ENCODE measurements at regions not wholly inside any gene's neighbourhood (a gene's known extent, or its start where the extent isn't known, plus 50 kb on each side); places are given as distances from the start of the nearest gene placed in this dataset.

DNA sequence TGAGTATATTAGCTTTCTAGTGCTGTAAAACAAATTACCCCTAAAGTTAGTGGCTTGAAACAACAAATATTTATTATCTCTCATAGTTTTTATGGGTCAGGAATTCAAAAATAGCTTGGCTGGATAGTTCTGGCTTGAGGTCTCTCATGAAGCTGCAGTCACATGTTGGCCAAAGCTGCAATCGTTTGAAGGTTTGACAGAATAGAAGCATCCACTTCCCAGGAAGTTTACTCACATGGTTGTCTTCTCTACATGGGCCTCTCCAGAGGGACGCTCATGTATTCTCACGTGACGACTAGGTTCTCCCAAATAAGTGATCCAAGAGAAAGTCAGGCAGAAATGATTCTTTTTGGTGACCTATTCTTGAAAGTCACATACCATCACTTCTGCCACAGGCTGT lies 99.1 kb downstream of the NIBAN1 start:
- Histone ChIP-seq H3K79me2 (ENCODE audit: insufficient read depth, low read length) (no peaks in the 10 kb centered on the region), H3K9ac (ENCODE audit: low read length) (no peak overlapping the region), H3K4me2 (ENCODE audit: low read length) (no peak overlapping the region), H3K9me3 (ENCODE audit: insufficient read depth, low read depth, low read length) (no peaks in the 10 kb centered on the region), H3K36me3 (ENCODE audit: insufficient read depth, low read length) (no peaks in the 10 kb centered on the region), H3K27ac (ENCODE audit: low read depth, low read length) (no peak overlapping the region), H3K27me3 (ENCODE audit: insufficient read depth, low read length) (no peaks in the 10 kb centered on the region), H3K4me1 (ENCODE audit: insufficient read depth, low read length) (no peaks in the 10 kb centered on the region), H4K20me1 (ENCODE audit: insufficient read depth, low read length) (no peaks in the 10 kb centered on the region), H3K4me3 (ENCODE audit: insufficient read depth, low read depth, low read length) (no peak overlapping the region), H2AFZ (ENCODE audit: low read depth, low read length) (no peak overlapping the region)
- Mint-ChIP-seq H3K9me3 (ENCODE audit: unreplicated experiment) (peaks cover 3% of the 10 kb centered on the region), H3K27me3 (ENCODE audit: low read depth, unreplicated experiment) (no peaks in the 10 kb centered on the region), H3K27ac (ENCODE audit: unreplicated experiment) (no peak overlapping the region), H3K36me3 (ENCODE audit: low read depth, unreplicated experiment) (no peaks in the 10 kb centered on the region), H3K4me1 (ENCODE audit: low read depth, unreplicated experiment) (peaks cover 3% of the 10 kb centered on the region), H3K4me3 (ENCODE audit: unreplicated experiment) (no peak overlapping the region)
- no peak for FAIRE-seq
- no peak for DNase-seq (ENCODE audit: low read depth)
- TF ChIP-seq, protein P1, sequence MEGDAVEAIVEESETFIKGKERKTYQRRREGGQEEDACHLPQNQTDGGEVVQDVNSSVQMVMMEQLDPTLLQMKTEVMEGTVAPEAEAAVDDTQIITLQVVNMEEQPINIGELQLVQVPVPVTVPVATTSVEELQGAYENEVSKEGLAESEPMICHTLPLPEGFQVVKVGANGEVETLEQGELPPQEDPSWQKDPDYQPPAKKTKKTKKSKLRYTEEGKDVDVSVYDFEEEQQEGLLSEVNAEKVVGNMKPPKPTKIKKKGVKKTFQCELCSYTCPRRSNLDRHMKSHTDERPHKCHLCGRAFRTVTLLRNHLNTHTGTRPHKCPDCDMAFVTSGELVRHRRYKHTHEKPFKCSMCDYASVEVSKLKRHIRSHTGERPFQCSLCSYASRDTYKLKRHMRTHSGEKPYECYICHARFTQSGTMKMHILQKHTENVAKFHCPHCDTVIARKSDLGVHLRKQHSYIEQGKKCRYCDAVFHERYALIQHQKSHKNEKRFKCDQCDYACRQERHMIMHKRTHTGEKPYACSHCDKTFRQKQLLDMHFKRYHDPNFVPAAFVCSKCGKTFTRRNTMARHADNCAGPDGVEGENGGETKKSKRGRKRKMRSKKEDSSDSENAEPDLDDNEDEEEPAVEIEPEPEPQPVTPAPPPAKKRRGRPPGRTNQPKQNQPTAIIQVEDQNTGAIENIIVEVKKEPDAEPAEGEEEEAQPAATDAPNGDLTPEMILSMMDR (IDR thresholded peaks at IDR 0.05; ENCODE audit: insufficient read depth, low read depth, low read length): no peak
- no peak for TF ChIP-seq EZH2 (IDR thresholded peaks at IDR 0.05; ENCODE audit: insufficient read depth, low read length)

DNA sequence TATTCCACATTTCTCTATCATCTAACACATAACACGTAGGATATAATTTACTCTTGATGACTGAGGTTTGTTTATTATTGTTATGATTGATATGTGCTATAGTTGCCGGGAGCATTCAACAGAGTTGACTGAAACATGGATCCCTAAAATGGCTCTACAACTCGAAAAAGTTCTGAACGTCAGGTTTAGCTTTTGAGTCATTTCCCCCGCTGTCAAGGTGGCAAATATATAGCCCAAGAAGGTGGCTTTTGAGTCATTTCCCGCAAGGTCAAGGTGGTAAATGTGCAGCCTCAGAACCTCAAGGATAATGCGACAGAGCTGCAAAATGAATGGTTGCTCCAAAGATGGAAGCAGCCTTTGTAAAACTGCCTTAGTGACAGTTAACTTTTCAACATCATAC lies 104.0 kb downstream of the NIBAN1 start:
- Histone ChIP-seq H3K27me3 (ENCODE audit: insufficient read depth, low read length) (no peaks in the 10 kb centered on the region), H3K36me3 (ENCODE audit: insufficient read depth, low read length) (no peaks in the 10 kb centered on the region), H3K4me2 (ENCODE audit: low read length) (no peak overlapping the region), H2AFZ (ENCODE audit: low read depth, low read length) (no peak overlapping the region), H3K9me3 (ENCODE audit: insufficient read depth, low read depth, low read length) (no peaks in the 10 kb centered on the region), H3K79me2 (ENCODE audit: insufficient read depth, low read length) (no peaks in the 10 kb centered on the region), H3K4me3 (ENCODE audit: insufficient read depth, low read depth, low read length) (no peak overlapping the region), H4K20me1 (ENCODE audit: insufficient read depth, low read length) (no peaks in the 10 kb centered on the region), H3K9ac (ENCODE audit: low read length) (no peak overlapping the region), H3K4me1 (ENCODE audit: insufficient read depth, low read length) (peaks cover 13% of the 10 kb centered on the region), H3K27ac (ENCODE audit: low read depth, low read length) (no peak overlapping the region)
- DNase-seq (ENCODE audit: low read depth) (no peak), FAIRE-seq (no peak)
- peaks cover 3% of the 10 kb centered on the region for H3K9me3 Mint-ChIP-seq (ENCODE audit: unreplicated experiment)
- TF ChIP-seq, protein P1 (IDR thresholded peaks at IDR 0.05; ENCODE audit: insufficient read depth, low read depth, low read length): no peak
- TF ChIP-seq EZH2 (IDR thresholded peaks at IDR 0.05; ENCODE audit: insufficient read depth, low read length): no peak
- no peak overlapping the region for H3K4me3 Mint-ChIP-seq (ENCODE audit: unreplicated experiment)
- H3K4me1 Mint-ChIP-seq (ENCODE audit: low read depth, unreplicated experiment): peaks cover 15% of the 10 kb centered on the region
- no peak overlapping the region for H3K27ac Mint-ChIP-seq (ENCODE audit: unreplicated experiment)
- H3K27me3 Mint-ChIP-seq (ENCODE audit: low read depth, unreplicated experiment): no peaks in the 10 kb centered on the region
- no peaks in the 10 kb centered on the region for H3K36me3 Mint-ChIP-seq (ENCODE audit: low read depth, unreplicated experiment)

DNA sequence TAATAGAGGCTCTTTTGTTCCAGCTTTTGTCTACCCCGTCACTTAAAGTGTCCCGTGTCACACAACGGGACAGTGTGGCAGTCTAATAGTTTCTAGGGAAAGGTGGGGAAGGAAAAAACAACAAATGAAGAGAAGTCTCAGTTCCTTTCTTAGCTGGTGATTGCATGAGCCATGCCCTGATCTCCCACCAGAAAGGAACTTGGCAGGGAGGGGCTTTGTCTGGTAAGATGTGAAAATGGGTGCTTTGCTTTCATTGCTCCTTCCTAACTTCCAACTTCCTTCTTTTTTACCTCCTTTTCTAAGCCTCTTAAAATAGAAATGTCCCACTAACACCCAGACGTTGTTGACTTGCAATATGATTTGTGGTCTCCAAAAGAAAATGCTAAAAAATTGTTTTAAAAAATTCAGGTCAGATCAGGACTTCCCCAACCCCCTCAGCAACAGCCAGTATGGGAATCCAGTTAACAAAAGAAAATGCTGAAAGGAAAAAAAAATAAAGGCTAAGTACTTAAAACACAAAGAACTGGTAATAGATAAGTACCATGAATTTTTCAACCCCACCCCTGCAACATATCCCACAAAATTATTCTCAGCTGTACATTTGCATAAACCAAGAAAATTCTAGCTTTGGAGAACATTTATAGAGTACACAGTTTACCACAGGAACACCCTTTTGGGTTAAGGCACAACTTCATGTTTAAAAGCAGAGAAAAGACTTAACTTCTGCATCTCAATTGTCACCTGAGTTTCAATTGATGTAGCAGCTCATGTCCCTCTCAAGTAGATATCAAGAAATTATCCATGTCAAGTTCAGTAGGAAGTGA lies 106.2 kb downstream of the NIBAN1 start:
- Histone ChIP-seq H3K36me3 (ENCODE audit: insufficient read depth, low read length) (no peaks in the 10 kb centered on the region), H3K27me3 (ENCODE audit: insufficient read depth, low read length) (no peaks in the 10 kb centered on the region), H3K79me2 (ENCODE audit: insufficient read depth, low read length) (no peaks in the 10 kb centered on the region), H3K4me1 (ENCODE audit: insufficient read depth, low read length) (peaks cover 13% of the 10 kb centered on the region), H3K4me2 (ENCODE audit: low read length) (peak overlapping the region; percentile 79), H4K20me1 (ENCODE audit: insufficient read depth, low read length) (no peaks in the 10 kb centered on the region), H2AFZ (ENCODE audit: low read depth, low read length) (no peak overlapping the region), H3K9ac (ENCODE audit: low read length) (no peak overlapping the region), H3K9me3 (ENCODE audit: insufficient read depth, low read depth, low read length) (no peaks in the 10 kb centered on the region), H3K27ac (ENCODE audit: low read depth, low read length) (peak overlapping the region; percentile 29), H3K4me3 (ENCODE audit: insufficient read depth, low read depth, low read length) (no peak overlapping the region)
- peaks cover 15% of the 10 kb centered on the region for H3K4me1 Mint-ChIP-seq (ENCODE audit: low read depth, unreplicated experiment)
- H3K9me3 Mint-ChIP-seq (ENCODE audit: unreplicated experiment): peaks cover 3% of the 10 kb centered on the region
- no peak for TF ChIP-seq EZH2 (IDR thresholded peaks at IDR 0.05; ENCODE audit: insufficient read depth, low read length)
- TF ChIP-seq, protein P1 (IDR thresholded peaks at IDR 0.05; ENCODE audit: insufficient read depth, low read depth, low read length): no peak
- no peaks in the 10 kb centered on the region for H3K36me3 Mint-ChIP-seq (ENCODE audit: low read depth, unreplicated experiment)
- H3K27ac Mint-ChIP-seq (ENCODE audit: unreplicated experiment): no peak overlapping the region
- H3K27me3 Mint-ChIP-seq (ENCODE audit: low read depth, unreplicated experiment): no peaks in the 10 kb centered on the region
- no peak for FAIRE-seq
- no peak for DNase-seq (ENCODE audit: low read depth)
- no peak overlapping the region for H3K4me3 Mint-ChIP-seq (ENCODE audit: unreplicated experiment)

All from astrocyte (in vitro differentiated cells and primary cell).